Coronary artery (tissue), 2 donors: ENCODE measurements at regions not wholly inside any gene's neighbourhood (a gene's known extent, or its start where the extent isn't known, plus 50 kb on each side); places are given as distances from the start of the nearest gene placed in this dataset.
A peak's percentile ranks its signal among the peaks of the same experiment; 100 is the strongest.

Experiments used
- DNase-seq: peaks from one replicate; pipeline ENCODE4 v3.0.0-alpha.2; 2017; ENCODE audit warnings: low spot score
- H3K27ac ChIP-seq, 2 donors: fragments of 200-600 bp; sonication (generic); one replicate each; pipeline ENCODE4 v1.5.1; 2016 to 2019
- H3K4me3 ChIP-seq: fragments of 200-600 bp; sonication (generic); 2 replicates; pipeline ENCODE4 v1.5.1; 2016; ENCODE audit warnings: mild to moderate bottlenecking, moderate library complexity
- TF ChIP-seq, protein P1 (sequence below): fragments of 200-600 bp; sonication (generic); IDR thresholded peaks from one replicate; pipeline ENCODE4 v1.5.1; 2019; ENCODE audit warnings: antibody characterized with exemption

DNA sequence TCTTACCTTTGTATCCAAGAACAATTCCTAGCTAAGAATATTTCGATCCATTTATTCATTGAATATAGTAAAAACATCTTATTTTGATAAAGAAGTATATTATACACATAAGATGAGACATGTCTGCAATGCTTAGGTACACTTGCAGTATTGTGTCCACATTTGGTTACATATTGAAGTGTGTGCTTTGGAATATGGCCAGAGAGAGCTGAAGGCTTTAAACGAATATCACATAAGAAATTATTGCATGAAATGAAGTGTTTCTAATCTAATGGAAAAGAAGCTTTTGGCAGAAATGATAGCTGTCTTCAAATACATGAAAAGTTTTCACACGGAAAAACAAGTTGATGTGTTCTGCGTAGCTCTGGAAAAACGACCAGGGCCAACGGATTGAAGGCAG is 516.1 kb upstream of the ZFP42 start:
- TF ChIP-seq, protein P1, sequence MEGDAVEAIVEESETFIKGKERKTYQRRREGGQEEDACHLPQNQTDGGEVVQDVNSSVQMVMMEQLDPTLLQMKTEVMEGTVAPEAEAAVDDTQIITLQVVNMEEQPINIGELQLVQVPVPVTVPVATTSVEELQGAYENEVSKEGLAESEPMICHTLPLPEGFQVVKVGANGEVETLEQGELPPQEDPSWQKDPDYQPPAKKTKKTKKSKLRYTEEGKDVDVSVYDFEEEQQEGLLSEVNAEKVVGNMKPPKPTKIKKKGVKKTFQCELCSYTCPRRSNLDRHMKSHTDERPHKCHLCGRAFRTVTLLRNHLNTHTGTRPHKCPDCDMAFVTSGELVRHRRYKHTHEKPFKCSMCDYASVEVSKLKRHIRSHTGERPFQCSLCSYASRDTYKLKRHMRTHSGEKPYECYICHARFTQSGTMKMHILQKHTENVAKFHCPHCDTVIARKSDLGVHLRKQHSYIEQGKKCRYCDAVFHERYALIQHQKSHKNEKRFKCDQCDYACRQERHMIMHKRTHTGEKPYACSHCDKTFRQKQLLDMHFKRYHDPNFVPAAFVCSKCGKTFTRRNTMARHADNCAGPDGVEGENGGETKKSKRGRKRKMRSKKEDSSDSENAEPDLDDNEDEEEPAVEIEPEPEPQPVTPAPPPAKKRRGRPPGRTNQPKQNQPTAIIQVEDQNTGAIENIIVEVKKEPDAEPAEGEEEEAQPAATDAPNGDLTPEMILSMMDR, result no peak
- peak overlapping the region; percentile 35 to 85 for H3K27ac ChIP-seq
- no peak for DNase-seq
- no peak overlapping the region for H3K4me3 ChIP-seq

DNA sequence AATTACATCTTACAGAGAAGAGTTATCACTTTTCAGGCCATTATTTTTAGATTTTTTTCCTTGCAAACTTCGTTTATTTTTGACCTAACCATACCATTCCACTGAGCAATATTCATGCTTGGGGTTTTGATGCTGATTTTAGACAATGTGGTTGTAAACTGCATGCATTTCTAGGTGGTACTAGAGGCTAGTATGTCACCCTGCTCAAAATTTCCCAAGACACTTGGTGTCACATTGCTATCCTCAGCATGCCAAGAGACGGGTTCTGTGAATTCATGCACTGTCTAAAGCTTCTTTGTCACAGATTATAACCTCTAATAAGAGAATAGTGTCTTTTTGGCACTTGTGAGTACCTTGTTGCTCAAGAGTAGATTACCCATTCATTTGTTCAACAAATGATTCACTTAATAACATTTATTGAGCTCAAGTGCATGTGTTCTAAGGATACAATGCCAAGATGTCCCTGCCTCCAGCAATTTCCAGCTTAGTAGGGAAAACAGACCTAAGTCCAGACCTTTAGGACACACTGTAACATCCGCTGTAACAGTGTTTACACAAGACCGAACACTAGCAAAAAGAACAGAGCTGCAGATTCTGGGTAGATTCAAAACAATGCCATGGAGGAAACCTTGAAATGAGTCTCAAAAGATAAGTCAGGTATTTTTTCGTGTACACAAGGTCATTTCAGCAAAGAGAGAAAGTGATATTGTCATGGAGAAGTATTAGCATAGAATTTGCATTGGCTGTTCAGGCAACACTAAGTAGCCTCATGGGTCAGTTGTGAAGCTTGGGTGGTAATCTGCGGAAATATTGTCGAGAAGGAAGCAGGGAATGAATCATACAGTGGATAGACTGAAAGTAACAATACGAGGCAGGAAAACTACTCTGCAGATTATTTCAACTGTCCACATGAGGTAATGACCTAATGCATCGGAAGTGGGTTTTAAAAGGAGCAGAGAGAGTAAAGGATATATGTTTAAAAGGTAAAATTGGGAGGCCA is 515.1 kb upstream of the ZFP42 start:
- TF ChIP-seq, protein P1, result no peak
- no peak for DNase-seq
- H3K27ac ChIP-seq, result peak overlapping the region; percentile 35 to 85
- peak overlapping the region; percentile 28 for H3K4me3 ChIP-seq

DNA sequence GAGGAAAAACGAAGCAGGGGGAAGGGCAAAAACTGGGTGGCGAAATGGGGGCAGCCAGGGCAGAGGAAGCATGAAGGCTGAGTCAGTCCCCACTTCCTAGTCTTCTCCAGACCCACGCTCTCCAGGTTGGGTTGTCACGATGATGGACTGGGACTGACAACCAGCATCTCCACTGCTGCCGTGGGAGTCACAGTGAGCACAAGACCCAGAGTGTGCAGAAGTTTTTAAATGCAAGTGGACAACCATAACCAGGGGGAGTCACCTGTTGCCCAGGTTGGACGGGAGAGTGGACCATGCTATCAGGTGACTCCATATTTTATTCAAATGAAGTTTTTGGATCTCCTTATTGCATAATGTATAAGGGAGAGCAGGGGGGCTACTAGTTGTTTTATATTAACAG is 511.4 kb upstream of the ZFP42 start:
- DNase-seq, result no peak
- no peak overlapping the region for H3K27ac ChIP-seq
- TF ChIP-seq, protein P1, result no peak
- no peak overlapping the region for H3K4me3 ChIP-seq

DNA sequence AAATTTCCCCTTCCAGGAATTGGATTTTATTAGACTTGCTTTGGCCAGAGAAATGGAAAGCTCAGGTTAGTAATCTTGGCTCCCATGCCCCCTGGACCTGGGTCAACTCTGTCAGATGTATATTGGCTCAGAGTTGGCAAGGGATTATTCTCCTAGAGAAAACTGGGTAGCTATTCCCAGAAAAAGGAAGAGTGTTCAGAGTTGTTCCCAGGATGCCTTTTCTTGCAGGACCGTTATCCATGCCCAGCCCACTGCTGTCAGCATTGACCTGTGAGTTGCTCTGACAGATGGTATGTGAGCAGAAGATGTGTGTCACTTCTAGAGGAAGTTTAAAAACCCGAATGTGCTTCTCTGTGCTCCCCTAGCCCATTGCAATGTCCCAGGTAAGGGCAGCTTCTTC is 509.9 kb upstream of the ZFP42 start:
- TF ChIP-seq, protein P1, result no peak
- Histone ChIP-seq H3K27ac (no peak overlapping the region), H3K4me3 (no peak overlapping the region)
- DNase-seq, result no peak

DNA sequence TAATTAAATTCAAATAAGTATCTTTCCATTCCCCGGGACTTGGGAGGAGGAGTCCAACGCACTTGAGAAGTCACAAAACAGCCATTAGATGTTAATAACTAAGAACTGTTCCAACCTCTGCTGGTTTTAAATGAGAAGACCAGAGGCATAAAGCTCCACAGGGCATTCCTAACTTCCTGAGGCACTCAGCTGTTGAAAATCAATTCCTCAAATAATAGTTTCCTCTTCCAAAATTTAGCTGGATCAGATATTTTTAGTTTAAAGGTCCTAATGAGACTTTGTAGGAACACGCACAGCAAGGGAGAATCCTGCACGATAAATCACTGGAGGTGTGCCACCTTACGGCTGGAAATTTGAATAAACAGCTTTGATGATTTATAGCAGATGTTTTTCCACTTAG is 504.3 kb upstream of the ZFP42 start:
- TF ChIP-seq, protein P1, result no peak

DNA sequence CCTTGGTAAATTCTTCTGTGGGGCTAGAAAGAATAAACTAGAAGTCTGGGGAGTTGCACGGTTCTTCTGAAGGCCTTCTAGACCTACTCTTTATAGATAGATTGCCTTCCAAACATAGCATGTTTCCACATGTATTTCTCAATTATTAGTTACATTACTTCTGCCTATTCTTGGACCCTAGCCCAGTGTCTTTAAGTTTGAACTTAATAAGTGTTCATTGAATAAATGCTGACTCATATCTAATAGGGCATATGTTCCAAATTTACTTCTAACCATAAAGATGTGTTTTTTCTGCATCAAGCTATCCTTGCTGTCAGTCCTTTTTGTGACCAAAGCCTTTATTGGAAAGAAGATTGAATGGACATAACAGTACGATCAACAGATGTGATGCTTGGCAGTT is 503.6 kb upstream of the ZFP42 start:
- no peak for DNase-seq
- TF ChIP-seq, protein P1, result no peak

More for the DNA sequence above, 504.3 kb upstream of the ZFP42 start:
- Histone ChIP-seq H3K4me3 (no peak overlapping the region), H3K27ac (no peak overlapping the region)
- no peak for DNase-seq

DNA sequence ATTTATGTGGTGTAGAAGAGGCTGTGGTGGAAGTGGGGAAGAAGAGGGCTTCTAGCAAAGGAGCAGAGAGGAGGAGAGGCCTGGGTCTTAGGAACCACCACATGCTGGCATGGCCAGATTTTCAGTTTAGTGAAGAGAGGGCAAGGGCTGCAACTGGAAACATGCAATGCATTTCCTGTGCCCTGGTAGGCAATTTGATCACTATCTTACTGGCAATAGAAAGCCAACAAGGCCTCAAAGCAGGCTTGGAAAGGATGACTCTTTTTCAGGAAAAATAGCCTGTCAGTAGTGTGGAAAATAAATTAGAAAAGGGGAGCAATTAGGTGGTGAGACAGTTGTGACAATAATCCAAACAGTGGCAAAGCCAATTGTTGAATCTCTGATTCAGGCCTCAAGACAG is 501.9 kb upstream of the ZFP42 start:
- TF ChIP-seq, protein P1, result no peak
- no peak for DNase-seq
- H3K27ac ChIP-seq, result no peak overlapping the region
- no peak overlapping the region for H3K4me3 ChIP-seq

More for the DNA sequence above, 503.6 kb upstream of the ZFP42 start:
- no peak overlapping the region for H3K27ac ChIP-seq
- no peak overlapping the region for H3K4me3 ChIP-seq
